Neural cell (in vitro differentiated cells): ENCODE measurements at regions not wholly inside any gene's neighbourhood (a gene's known extent, or its start where the extent isn't known, plus 50 kb on each side); places are given as distances from the start of the nearest gene placed in this dataset.

Experiments
- EP300 ChIP-seq: fragments of 450-650 bp; conservative IDR thresholded peaks from 2 replicates; pipeline ENCODE4 v1.6.1; 2014; ENCODE audit warnings: antibody characterized with exemption, mild to moderate bottlenecking, moderate library complexity; ENCODE audit not compliant: poor library complexity, severe bottlenecking
- EZH2 ChIP-seq: fragments of 200-600, 300-800 bp; shearing (Covaris generic), sonication (generic); IDR thresholded peaks from 2 replicates; pipeline ENCODE4 v1.6.1; 2014; ENCODE audit warnings: antibody characterized with exemption, low read length, borderline replicate concordance, mild to moderate bottlenecking; ENCODE audit not compliant: insufficient read depth, poor library complexity, severe bottlenecking
- POLR2AphosphoS5 ChIP-seq: IDR thresholded peaks from 2 replicates; pipeline ENCODE4 v1.6.1; 2012
- RAD21 ChIP-seq: fragments of 450-650 bp; conservative IDR thresholded peaks from 2 replicates; pipeline ENCODE4 v1.6.1; 2014; ENCODE audit warnings: antibody characterized with exemption, mild to moderate bottlenecking, moderate library complexity
- SMC3 ChIP-seq: fragments of 450-650 bp; conservative IDR thresholded peaks from 2 replicates; pipeline ENCODE4 v1.6.1; 2014; ENCODE audit warnings: antibody characterized with exemption, mild to moderate bottlenecking, moderate library complexity; ENCODE audit not compliant: poor library complexity
- TAF1 ChIP-seq: IDR thresholded peaks from 2 replicates; pipeline ENCODE4 v1.6.1; 2012; ENCODE audit warnings: low read depth
- TF ChIP-seq, protein P1 (sequence below): fragments of 450-650 bp; IDR thresholded peaks from 2 replicates; pipeline ENCODE4 v1.5.1; 2014; ENCODE audit warnings: antibody characterized with exemption, mild to moderate bottlenecking, moderate library complexity; ENCODE audit not compliant: poor library complexity, severe bottlenecking

DNA sequence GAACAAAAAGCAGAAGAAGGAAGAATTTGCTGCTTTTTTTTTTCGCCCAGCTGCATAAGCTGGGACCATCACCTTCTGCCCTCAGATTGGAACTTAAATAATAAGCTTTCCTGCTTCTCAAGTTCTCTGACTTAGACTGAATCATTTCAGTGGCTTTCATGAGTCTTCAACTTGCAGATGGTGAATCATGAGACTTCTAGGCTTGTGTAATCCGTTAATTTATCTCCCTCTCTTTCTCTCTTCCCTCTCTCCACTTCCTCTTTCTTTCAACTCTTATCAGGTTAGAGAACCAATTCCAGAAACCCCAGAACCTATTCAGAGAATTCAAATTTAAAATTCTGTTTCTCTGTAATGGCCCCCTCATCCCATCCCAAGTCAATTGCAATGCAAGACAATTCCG lies 1153.7 kb downstream of the PCDH9 start:
- TF ChIP-seq, protein P1, sequence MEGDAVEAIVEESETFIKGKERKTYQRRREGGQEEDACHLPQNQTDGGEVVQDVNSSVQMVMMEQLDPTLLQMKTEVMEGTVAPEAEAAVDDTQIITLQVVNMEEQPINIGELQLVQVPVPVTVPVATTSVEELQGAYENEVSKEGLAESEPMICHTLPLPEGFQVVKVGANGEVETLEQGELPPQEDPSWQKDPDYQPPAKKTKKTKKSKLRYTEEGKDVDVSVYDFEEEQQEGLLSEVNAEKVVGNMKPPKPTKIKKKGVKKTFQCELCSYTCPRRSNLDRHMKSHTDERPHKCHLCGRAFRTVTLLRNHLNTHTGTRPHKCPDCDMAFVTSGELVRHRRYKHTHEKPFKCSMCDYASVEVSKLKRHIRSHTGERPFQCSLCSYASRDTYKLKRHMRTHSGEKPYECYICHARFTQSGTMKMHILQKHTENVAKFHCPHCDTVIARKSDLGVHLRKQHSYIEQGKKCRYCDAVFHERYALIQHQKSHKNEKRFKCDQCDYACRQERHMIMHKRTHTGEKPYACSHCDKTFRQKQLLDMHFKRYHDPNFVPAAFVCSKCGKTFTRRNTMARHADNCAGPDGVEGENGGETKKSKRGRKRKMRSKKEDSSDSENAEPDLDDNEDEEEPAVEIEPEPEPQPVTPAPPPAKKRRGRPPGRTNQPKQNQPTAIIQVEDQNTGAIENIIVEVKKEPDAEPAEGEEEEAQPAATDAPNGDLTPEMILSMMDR: no peak
- TF ChIP-seq TAF1 (no peak), POLR2AphosphoS5 (no peak), EZH2 (no peak), RAD21 (no peak), EP300 (no peak), SMC3 (no peak)
